ENCODE measurements at regions not wholly inside any gene's neighbourhood (a gene's known extent, or its start where the extent isn't known, plus 50 kb on each side); places are given as distances from the start of the nearest gene placed in this dataset.

GRCh38 chr3:105944721-105945120 lies 75.9 kb upstream of the CBLB start:
- H3K27ac ChIP-seq (replicated peaks; ENCODE audit: low read length), result no peak overlapping the region
- H3K14ac ChIP-seq (ENCODE audit: low read length), result no peak overlapping the region
- no peak overlapping the region for H3K4ac ChIP-seq (ENCODE audit: low read length)
- WGBS, 2 donors (ENCODE audit: extremely low coverage in 2 of 2, insufficient read length in 2 of 2, insufficient replicate concordance in 1 of 2), result no CpG with 5 or more reads among the region's 3 CpGs
- no peak for DNase-seq (ENCODE audit: low spot score)
- H3K23ac ChIP-seq (ENCODE audit: low read depth, low read length, poor library complexity), result no peak overlapping the region
- H3K4me1 ChIP-seq (ENCODE audit: control insufficient read depth in 2 of 2, insufficient read depth in 1 of 2, low read depth in 1 of 2, low read length in 2 of 2), result no peaks in the 10 kb centered on the region
- H3K79me1 ChIP-seq (ENCODE audit: low read depth, low read length), result no peaks in the 10 kb centered on the region
- H2AK5ac ChIP-seq (ENCODE audit: low read depth, low read length), result no peak overlapping the region
- no peaks in the 10 kb centered on the region for H3K9me3 ChIP-seq (replicated peaks in 1 of 2; ENCODE audit: control insufficient read depth in 2 of 2, insufficient read depth in 1 of 2, low read depth in 1 of 2, low read length in 2 of 2)
- no peak overlapping the region for H3K4me2 ChIP-seq (ENCODE audit: insufficient read depth, low read length, poor library complexity, severe bottlenecking)
- no peak overlapping the region for H2BK5ac ChIP-seq (ENCODE audit: low read length)
- no peak overlapping the region for H3K4me3 ChIP-seq (ENCODE audit: low read length in 2 of 2)
- H2BK15ac ChIP-seq (ENCODE audit: low read length), result no peak overlapping the region
- H4K8ac ChIP-seq (ENCODE audit: low read depth, low read length), result no peak overlapping the region
- H2BK12ac ChIP-seq (ENCODE audit: low read length), result no peak overlapping the region
- H3K36me3 ChIP-seq (replicated peaks in 1 of 2; ENCODE audit: control insufficient read depth in 2 of 2, insufficient read depth in 2 of 2, low read length in 2 of 2), result no peaks in the 10 kb centered on the region
- no peak overlapping the region for H2AFZ ChIP-seq (ENCODE audit: low read length)
- no peaks in the 10 kb centered on the region for H3K27me3 ChIP-seq (ENCODE audit: control insufficient read depth in 3 of 3, insufficient read depth in 3 of 3, low read depth in 1 of 3, low read length in 3 of 3)
- H4K91ac ChIP-seq (ENCODE audit: low read depth, low read length, poor library complexity), result no peak overlapping the region
- no peak overlapping the region for H3K9ac ChIP-seq (ENCODE audit: low read depth, low read length, poor library complexity)
- no peak overlapping the region for H3K18ac ChIP-seq (ENCODE audit: low read length)
- no peak overlapping the region for H2BK120ac ChIP-seq (ENCODE audit: low read depth, low read length)

GRCh38 chr3:105948101-105948500 lies 79.3 kb upstream of the CBLB start:
- Histone ChIP-seq H3K4me1 (ENCODE audit: control insufficient read depth in 2 of 2, insufficient read depth in 1 of 2, low read depth in 1 of 2, low read length in 2 of 2) (no peaks in the 10 kb centered on the region), H4K8ac (ENCODE audit: low read depth, low read length) (no peak overlapping the region), H3K4me3 (ENCODE audit: low read length in 2 of 2) (no peak overlapping the region), H3K18ac (ENCODE audit: low read length) (no peak overlapping the region), H2BK15ac (ENCODE audit: low read length) (no peak overlapping the region), H3K36me3 (replicated peaks in 1 of 2; ENCODE audit: control insufficient read depth in 2 of 2, insufficient read depth in 2 of 2, low read length in 2 of 2) (no peaks in the 10 kb centered on the region), H3K79me1 (ENCODE audit: low read depth, low read length) (no peaks in the 10 kb centered on the region), H3K9ac (ENCODE audit: low read depth, low read length, poor library complexity) (no peak overlapping the region), H3K9me3 (replicated peaks in 1 of 2; ENCODE audit: control insufficient read depth in 2 of 2, insufficient read depth in 1 of 2, low read depth in 1 of 2, low read length in 2 of 2) (no peaks in the 10 kb centered on the region), H3K27me3 (ENCODE audit: control insufficient read depth in 3 of 3, insufficient read depth in 3 of 3, low read depth in 1 of 3, low read length in 3 of 3) (no peaks in the 10 kb centered on the region), H2AK5ac (ENCODE audit: low read depth, low read length) (no peak overlapping the region), H4K91ac (ENCODE audit: low read depth, low read length, poor library complexity) (no peak overlapping the region), H3K27ac (replicated peaks; ENCODE audit: low read length) (no peak overlapping the region), H3K4me2 (ENCODE audit: insufficient read depth, low read length, poor library complexity, severe bottlenecking) (no peak overlapping the region), H2BK120ac (ENCODE audit: low read depth, low read length) (no peak overlapping the region), H3K23ac (ENCODE audit: low read depth, low read length, poor library complexity) (no peak overlapping the region), H2BK5ac (ENCODE audit: low read length) (no peak overlapping the region), H3K4ac (ENCODE audit: low read length) (no peak overlapping the region), H2AFZ (ENCODE audit: low read length) (no peak overlapping the region), H2BK12ac (ENCODE audit: low read length) (no peak overlapping the region), H3K14ac (ENCODE audit: low read length) (no peak overlapping the region)
- no peak for DNase-seq (ENCODE audit: low spot score)
- WGBS, 2 donors (ENCODE audit: extremely low coverage in 2 of 2, insufficient read length in 2 of 2, insufficient replicate concordance in 1 of 2), result no CpG with 5 or more reads among the region's 2 CpGs

GRCh38 chr3:105950881-105951600 lies 82.2 kb upstream of the CBLB start:
- H3K4me1 ChIP-seq (ENCODE audit: control insufficient read depth in 2 of 2, insufficient read depth in 1 of 2, low read depth in 1 of 2, low read length in 2 of 2), result no peaks in the 10 kb centered on the region
- H2BK120ac ChIP-seq (ENCODE audit: low read depth, low read length), result no peak overlapping the region
- no CpG with 5 or more reads among the region's 2 CpGs for WGBS, 2 donors (ENCODE audit: extremely low coverage in 2 of 2, insufficient read length in 2 of 2, insufficient replicate concordance in 1 of 2)
- H4K8ac ChIP-seq (ENCODE audit: low read depth, low read length), result no peak overlapping the region
- no peak overlapping the region for H2AK5ac ChIP-seq (ENCODE audit: low read depth, low read length)
- H3K27ac ChIP-seq (replicated peaks; ENCODE audit: low read length), result no peak overlapping the region
- no peak overlapping the region for H3K4me3 ChIP-seq (ENCODE audit: low read length in 2 of 2)
- H2BK12ac ChIP-seq (ENCODE audit: low read length), result no peak overlapping the region
- H3K36me3 ChIP-seq (replicated peaks in 1 of 2; ENCODE audit: control insufficient read depth in 2 of 2, insufficient read depth in 2 of 2, low read length in 2 of 2), result no peaks in the 10 kb centered on the region
- no peak overlapping the region for H3K23ac ChIP-seq (ENCODE audit: low read depth, low read length, poor library complexity)
- H4K91ac ChIP-seq (ENCODE audit: low read depth, low read length, poor library complexity), result no peak overlapping the region
- H3K9me3 ChIP-seq (replicated peaks in 1 of 2; ENCODE audit: control insufficient read depth in 2 of 2, insufficient read depth in 1 of 2, low read depth in 1 of 2, low read length in 2 of 2), result no peaks in the 10 kb centered on the region
- no peaks in the 10 kb centered on the region for H3K27me3 ChIP-seq (ENCODE audit: control insufficient read depth in 3 of 3, insufficient read depth in 3 of 3, low read depth in 1 of 3, low read length in 3 of 3)
- H3K9ac ChIP-seq (ENCODE audit: low read depth, low read length, poor library complexity), result no peak overlapping the region
- no peak for DNase-seq (ENCODE audit: low spot score)
- no peak overlapping the region for H2BK15ac ChIP-seq (ENCODE audit: low read length)
- H2BK5ac ChIP-seq (ENCODE audit: low read length), result no peak overlapping the region
- peak overlapping the region; percentile 27 for H2AFZ ChIP-seq (ENCODE audit: low read length)
- no peak overlapping the region for H3K18ac ChIP-seq (ENCODE audit: low read length)
- H3K14ac ChIP-seq (ENCODE audit: low read length), result no peak overlapping the region
- no peak overlapping the region for H3K4ac ChIP-seq (ENCODE audit: low read length)
- H3K4me2 ChIP-seq (ENCODE audit: insufficient read depth, low read length, poor library complexity, severe bottlenecking), result no peak overlapping the region
- no peaks in the 10 kb centered on the region for H3K79me1 ChIP-seq (ENCODE audit: low read depth, low read length)

- H3K4me2 ChIP-seq (ENCODE audit: insufficient read depth, low read length, poor library complexity, severe bottlenecking), result no peak overlapping the region
- H3K18ac ChIP-seq (ENCODE audit: low read length), result no peak overlapping the region
- H3K79me1 ChIP-seq (ENCODE audit: low read depth, low read length), result no peaks in the 10 kb centered on the region
- no peak overlapping the region for H2BK5ac ChIP-seq (ENCODE audit: low read length)
- no peak overlapping the region for H4K91ac ChIP-seq (ENCODE audit: low read depth, low read length, poor library complexity)
- DNase-seq (ENCODE audit: low spot score), result no peak
- no peaks in the 10 kb centered on the region for H3K4me1 ChIP-seq (ENCODE audit: control insufficient read depth in 2 of 2, insufficient read depth in 1 of 2, low read depth in 1 of 2, low read length in 2 of 2)
- no peak overlapping the region for H2AK5ac ChIP-seq (ENCODE audit: low read depth, low read length)
- H3K9me3 ChIP-seq (replicated peaks in 1 of 2; ENCODE audit: control insufficient read depth in 2 of 2, insufficient read depth in 1 of 2, low read depth in 1 of 2, low read length in 2 of 2), result no peaks in the 10 kb centered on the region
- H3K36me3 ChIP-seq (replicated peaks in 1 of 2; ENCODE audit: control insufficient read depth in 2 of 2, insufficient read depth in 2 of 2, low read length in 2 of 2), result no peaks in the 10 kb centered on the region
- no CpG with 5 or more reads among the region's 1 CpG for WGBS, 2 donors (ENCODE audit: extremely low coverage in 2 of 2, insufficient read length in 2 of 2, insufficient replicate concordance in 1 of 2)
- no peak overlapping the region for H2BK12ac ChIP-seq (ENCODE audit: low read length)
- H3K14ac ChIP-seq (ENCODE audit: low read length), result no peak overlapping the region
- no peak overlapping the region for H2BK15ac ChIP-seq (ENCODE audit: low read length)
- H3K4ac ChIP-seq (ENCODE audit: low read length), result no peak overlapping the region
- no peak overlapping the region for H3K9ac ChIP-seq (ENCODE audit: low read depth, low read length, poor library complexity)
- no peak overlapping the region for H3K4me3 ChIP-seq (ENCODE audit: low read length in 2 of 2)
- no peak overlapping the region for H2AFZ ChIP-seq (ENCODE audit: low read length)
- no peak overlapping the region for H3K23ac ChIP-seq (ENCODE audit: low read depth, low read length, poor library complexity)
- H4K8ac ChIP-seq (ENCODE audit: low read depth, low read length), result no peak overlapping the region
- no peak overlapping the region for H2BK120ac ChIP-seq (ENCODE audit: low read depth, low read length)
- no peaks in the 10 kb centered on the region for H3K27me3 ChIP-seq (ENCODE audit: control insufficient read depth in 3 of 3, insufficient read depth in 3 of 3, low read depth in 1 of 3, low read length in 3 of 3)
- H3K27ac ChIP-seq (replicated peaks; ENCODE audit: low read length), result no peak overlapping the region
These were observed 85.0 kb upstream of the CBLB start for GRCh38 chr3:105953831-105954230.

Measured in neuronal stem cell (in vitro differentiated cells).